H1 (cell line): ENCODE measurements at regions not wholly inside any gene's neighbourhood (a gene's known extent, or its start where the extent isn't known, plus 50 kb on each side); places are given as distances from the start of the nearest gene placed in this dataset.

Experiments
- CTCF ChIA-PET: fragments of 300-600 bp; sonication (Branson Sonifier 250); formaldehyde crosslinking; loops from one replicate; lab custom pipeline; 2021; ENCODE audit not compliant: partially characterized antibody; lab: Charles Lee
- POLR2A ChIA-PET: fragments of 300-600 bp; sonication (Branson Sonifier 250); formaldehyde crosslinking; loops from one replicate; lab custom pipeline; 2021; ENCODE audit warnings: inconsistent platforms; ENCODE audit not compliant: partially characterized antibody; lab: Charles Lee
- DNase-seq, 2 experiments: peaks; one replicate each; pipeline versions ENCODE4 v3.0.0 to v3.0.0-alpha.2; 2010 to 2022; ENCODE audit warnings: low spot score in 2 of 2, low read depth in 1 of 2, mixed read lengths in 1 of 2
- FAIRE-seq: peaks from 2 replicates; lab custom pipeline; 2011; peaks lifted over from hg19 to GRCh38; lab: Jason Lieb, UNC
- H2AFZ ChIP-seq: 2 replicates; pipeline ENCODE4 v1.8.1; 2012; ENCODE audit warnings: low read length, inconsistent platforms
- H2AK5ac ChIP-seq: 2 replicates; pipeline ENCODE4 v1.6.1; 2013; ENCODE audit warnings: low read depth, low read length
- H2BK120ac ChIP-seq: replicated peaks from 2 replicates; pipeline ENCODE3; 2013; ENCODE audit warnings: low read depth, low read length, inconsistent platforms
- H2BK12ac ChIP-seq: 2 replicates; pipeline ENCODE4 v1.6.1; 2013; ENCODE audit warnings: low read depth, low read length
- H2BK15ac ChIP-seq: 2 replicates; pipeline ENCODE4 v1.6.1; 2013; ENCODE audit warnings: low read length
- H2BK20ac ChIP-seq: 2 replicates; pipeline ENCODE4 v1.6.1; 2013; ENCODE audit warnings: low read length
- H2BK5ac ChIP-seq: 2 replicates; pipeline ENCODE4 v1.6.1; 2013; ENCODE audit warnings: low read depth, low read length
- H3K14ac ChIP-seq: 2 replicates; pipeline ENCODE4 v1.6.1; 2013; ENCODE audit warnings: inconsistent platforms; ENCODE audit not compliant: insufficient read length
- H3K18ac ChIP-seq: 2 replicates; pipeline ENCODE4 v1.6.1; 2013; ENCODE audit warnings: low read length; ENCODE audit errors: extremely low read depth
- H3K23ac ChIP-seq: 2 replicates; pipeline ENCODE4 v1.6.1; 2013; ENCODE audit warnings: inconsistent platforms; ENCODE audit not compliant: insufficient read length
- H3K23me2 ChIP-seq: 2 replicates; pipeline ENCODE4 v1.6.1; 2013; ENCODE audit warnings: low read depth, low read length
- H3K27ac ChIP-seq: 2 replicates; pipeline ENCODE4 v1.6.1; 2011; ENCODE audit warnings: low read depth, low read length, inconsistent platforms
- H3K27me3 ChIP-seq, 4 experiments: replicated peaks in 1 of 4; 1 replicate in 1 of 4; 2 replicates in 3 of 4; pipeline versions ENCODE4 v1.6.1 to v1.8.1; 2011 to 2013; ENCODE audit warnings: low read length in 3 of 4, mild to moderate bottlenecking in 3 of 4, inconsistent platforms in 2 of 4, mixed read lengths in 2 of 4, moderate library complexity in 1 of 4; ENCODE audit not compliant: control insufficient read depth in 3 of 4, insufficient read depth in 3 of 4; ENCODE audit errors: extremely low read depth in 1 of 4
- H3K36me3 ChIP-seq, 4 experiments: 2 replicates each; pipeline versions ENCODE4 v1.6.1 to v1.8.1; 2011 to 2013; ENCODE audit warnings: mild to moderate bottlenecking in 4 of 4, low read length in 3 of 4, moderate library complexity in 2 of 4, control low read depth in 1 of 4, inconsistent platforms in 1 of 4; ENCODE audit not compliant: insufficient read depth in 4 of 4, control insufficient read depth in 2 of 4
- H3K4ac ChIP-seq: replicated peaks from 2 replicates; pipeline ENCODE3; 2013; ENCODE audit warnings: low read length, low read depth, mixed read lengths, inconsistent platforms; ENCODE audit not compliant: insufficient read length
- H3K4me1 ChIP-seq, 4 experiments: replicated peaks in 1 of 4; 1 replicate in 1 of 4; 2 replicates in 3 of 4; pipeline versions ENCODE4 v1.6.1 to v1.8.1; 2011 to 2013; ENCODE audit warnings: low read length in 3 of 4, inconsistent platforms in 2 of 4, mixed read lengths in 1 of 4; ENCODE audit not compliant: insufficient read depth in 4 of 4, control insufficient read depth in 3 of 4
- H3K4me2 ChIP-seq, 2 experiments: 2 replicates each; pipeline versions ENCODE4 v1.6.1 to v1.8.1; 2011 to 2013; ENCODE audit warnings: low read depth in 2 of 2, low read length in 2 of 2, control low read depth in 1 of 2, inconsistent platforms in 1 of 2, mild to moderate bottlenecking in 1 of 2; ENCODE audit not compliant: insufficient read depth in 1 of 2
- H3K4me3 ChIP-seq, 4 experiments: fragments of 200-600, 300-600 bp in 1 of 4; sonication (generic), shearing (Covaris generic), sonication (Bioruptor Twin) in 1 of 4; 2 replicates each; pipeline versions ENCODE4 v1.5.1 to v1.8.1; 2011 to 2016; ENCODE audit warnings: low read length in 4 of 4, low read depth in 3 of 4, control low read depth in 2 of 4, inconsistent platforms in 2 of 4, mild to moderate bottlenecking in 2 of 4, mixed read lengths in 1 of 4, moderate library complexity in 1 of 4; ENCODE audit not compliant: insufficient read depth in 2 of 4; ENCODE audit errors: extremely low read depth in 1 of 4
- H3K56ac ChIP-seq: replicated peaks from 2 replicates; pipeline ENCODE3; 2013; ENCODE audit warnings: low read depth, mild to moderate bottlenecking, mixed read lengths, low read length, inconsistent platforms; ENCODE audit not compliant: insufficient read length
- H3K79me1 ChIP-seq: 2 replicates; pipeline ENCODE4 v1.6.1; 2013; ENCODE audit warnings: low read depth, low read length, control low read depth
- H3K79me2 ChIP-seq, 2 experiments: 2 replicates each; pipeline versions ENCODE4 v1.6.1 to v1.8.1; 2012 to 2013; ENCODE audit warnings: low read length in 2 of 2, mild to moderate bottlenecking in 2 of 2, inconsistent platforms in 1 of 2; ENCODE audit not compliant: insufficient read depth in 2 of 2, control insufficient read depth in 1 of 2
- H3K9ac ChIP-seq, 4 experiments: replicated peaks in 1 of 4; 1 replicate in 1 of 4; 2 replicates in 3 of 4; pipeline versions ENCODE4 v1.6.1 to v1.8.1; 2011 to 2013; ENCODE audit warnings: low read depth in 3 of 4, low read length in 3 of 4, control low read depth in 2 of 4, mild to moderate bottlenecking in 2 of 4, moderate library complexity in 2 of 4, inconsistent platforms in 1 of 4; ENCODE audit errors: extremely low read depth in 1 of 4
- H3K9me3 ChIP-seq, 2 experiments: 2 replicates each; pipeline versions ENCODE4 v1.6.1 to v1.8.1; 2012 to 2013; ENCODE audit warnings: mild to moderate bottlenecking in 2 of 2, moderate library complexity in 2 of 2, control low read depth in 1 of 2, inconsistent platforms in 1 of 2, low read depth in 1 of 2, low read length in 1 of 2, mixed read lengths in 1 of 2; ENCODE audit not compliant: insufficient read depth in 2 of 2
- H4K20me1 ChIP-seq, 2 experiments: replicated peaks in 1 of 2; 2 replicates each; pipeline versions ENCODE3 to v1.8.1; 2011 to 2013; ENCODE audit warnings: inconsistent platforms in 2 of 2, low read length in 2 of 2, mild to moderate bottlenecking in 1 of 2; ENCODE audit not compliant: insufficient read depth in 2 of 2, control insufficient read depth in 1 of 2
- H4K5ac ChIP-seq: 2 replicates; pipeline ENCODE4 v1.6.1; 2013; ENCODE audit warnings: low read length, low read depth, mixed read lengths, inconsistent platforms; ENCODE audit not compliant: insufficient read length
- H4K8ac ChIP-seq: 2 replicates; pipeline ENCODE4 v1.8.0; 2013; ENCODE audit warnings: mild to moderate bottlenecking, moderate library complexity, low read length, inconsistent platforms; ENCODE audit not compliant: insufficient read depth; ENCODE audit errors: extremely low read depth
- H4K91ac ChIP-seq: replicated peaks from 2 replicates; pipeline ENCODE3; 2013; ENCODE audit warnings: low read length, mixed read lengths, inconsistent platforms; ENCODE audit not compliant: insufficient read length
- EZH2 ChIP-seq: fragments of 200-600 bp; sonication (generic); IDR thresholded peaks from 2 replicates; pipeline ENCODE4 v1.7.1; 2012; ENCODE audit warnings: low read depth, mild to moderate bottlenecking, moderate library complexity, low read length, inconsistent platforms; ENCODE audit not compliant: severe bottlenecking
- POLR2AphosphoS5 ChIP-seq: IDR thresholded peaks from 2 replicates; pipeline ENCODE4 v1.6.1; 2011; ENCODE audit warnings: low read depth, low read length
- POU5F1 ChIP-seq: IDR thresholded peaks from 2 replicates; pipeline ENCODE4 v1.6.1; 2011; ENCODE audit warnings: low read depth, mild to moderate bottlenecking, low read length, moderate library complexity
- SAP30 ChIP-seq: fragments of 300-600 bp; sonication (generic); IDR thresholded peaks from 2 replicates; pipeline ENCODE4 v1.7.1; 2012; ENCODE audit warnings: low read length, moderate library complexity, mild to moderate bottlenecking, inconsistent platforms; ENCODE audit not compliant: insufficient read depth, insufficient replicate concordance
- TAF1 ChIP-seq: IDR thresholded peaks from 2 replicates; pipeline ENCODE4 v1.6.1; 2011; ENCODE audit warnings: mild to moderate bottlenecking, low read depth, low read length
- TEAD4 ChIP-seq: IDR thresholded peaks from 2 replicates; pipeline ENCODE4 v1.6.1; 2012; ENCODE audit warnings: low read depth, low read length, inconsistent platforms, mixed read lengths
- WGBS, 2 experiments: shearing (Covaris generic) in 1 of 2; methylation state at CpG; one replicate each; pipeline versions ENCODE4 v1.1.6 to v1.1.7; 2013 to 2015; ENCODE audit warnings: low lambda C conversion rate in 2 of 2, mixed read lengths in 2 of 2, inconsistent platforms in 1 of 2, low coverage in 1 of 2, missing lambda C conversion rate in 1 of 2; ENCODE audit not compliant: insufficient replicate concordance in 2 of 2, insufficient coverage in 1 of 2, insufficient read length in 1 of 2; ENCODE audit errors: extremely low coverage in 1 of 2, missing lambda C conversion rate in 1 of 2; 5-methylcytosine and 5-hydroxymethylcytosine counted together
- TF ChIP-seq, protein P1 (sequence below): IDR thresholded peaks from 2 replicates; pipeline ENCODE4 v1.6.1; 2011; ENCODE audit warnings: low read length, improper control_type of control experiment

- Histone ChIP-seq H4K20me1 (no peaks in the 10 kb centered on the region), H3K4me3 (no peak overlapping the region), H3K18ac (no peak overlapping the region), H3K23ac (no peak overlapping the region), H2AFZ (no peak overlapping the region), H3K36me3 (no peaks in the 10 kb centered on the region), H4K91ac (no peak overlapping the region), H3K27me3 (no peaks in the 10 kb centered on the region), H2BK20ac (no peak overlapping the region), H2BK15ac (no peak overlapping the region), H3K4me1 (no peaks in the 10 kb centered on the region), H3K79me1 (no peaks in the 10 kb centered on the region), H3K23me2 (no peaks in the 10 kb centered on the region), H4K8ac (no peak overlapping the region), H2BK12ac (no peak overlapping the region), H3K9me3 (no peaks in the 10 kb centered on the region), H3K9ac (no peak overlapping the region), H3K27ac (no peak overlapping the region), H2AK5ac (no peak overlapping the region), H3K4me2 (no peak overlapping the region), H2BK120ac (no peak overlapping the region), H2BK5ac (no peak overlapping the region), H3K14ac (no peak overlapping the region), H4K5ac (no peak overlapping the region), H3K79me2 (no peaks in the 10 kb centered on the region), H3K56ac (no peak overlapping the region), H3K4ac (no peak overlapping the region)
- POLR2A ChIA-PET = no interaction called here
- WGBS, 2 experiments = 94% methylated on average over 1 of the region's 1 CpG; no CpG with 5 or more reads in 1 of the 2 experiments
- FAIRE-seq (no peak), DNase-seq (no peak)
- TF ChIP-seq TEAD4 (no peak), TAF1 (no peak), SAP30 (no peak), EZH2 (no peak), POU5F1 (no peak), POLR2AphosphoS5 (no peak)
- TF ChIP-seq, protein P1, sequence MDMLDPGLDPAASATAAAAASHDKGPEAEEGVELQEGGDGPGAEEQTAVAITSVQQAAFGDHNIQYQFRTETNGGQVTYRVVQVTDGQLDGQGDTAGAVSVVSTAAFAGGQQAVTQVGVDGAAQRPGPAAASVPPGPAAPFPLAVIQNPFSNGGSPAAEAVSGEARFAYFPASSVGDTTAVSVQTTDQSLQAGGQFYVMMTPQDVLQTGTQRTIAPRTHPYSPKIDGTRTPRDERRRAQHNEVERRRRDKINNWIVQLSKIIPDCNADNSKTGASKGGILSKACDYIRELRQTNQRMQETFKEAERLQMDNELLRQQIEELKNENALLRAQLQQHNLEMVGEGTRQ = no peak
- CTCF ChIA-PET = interaction anchor here (1.0 to 1.1 kb wide), 2 partner anchors 9 to 311 kb away, joined by 3 read pairs; no protein-coding TSS in a partner anchor
Observed at GRCh38 chr12:33317746-33318145, 121.9 kb downstream of the SYT10 start.
